ENCODE measurements at regions not wholly inside any gene's neighbourhood (a gene's known extent, or its start where the extent isn't known, plus 50 kb on each side); places are given as distances from the start of the nearest gene placed in this dataset.
"Not testable (repeated sequence)": the region's sequence is repeated elsewhere in the genome, so short reads cannot be mapped to it uniquely, and the experiment has no call there.

- DNase-seq (ENCODE audit: low spot score) = no peak
- in situ Hi-C loops (cut with MboI; ENCODE audit: low pct_unique_long_range_greater_than_20kb, low sequenced_read_pairs, unreplicated experiment) = no loop called here
- no peak for TF ChIP-seq CTCF (IDR thresholded peaks at IDR 0.05; ENCODE audit: extremely low read depth, insufficient read depth, missing control alignments)
Measured at GRCh38 chr3:178342111-178342510, 194.1 kb upstream of the KCNMB2 start.

DNA sequence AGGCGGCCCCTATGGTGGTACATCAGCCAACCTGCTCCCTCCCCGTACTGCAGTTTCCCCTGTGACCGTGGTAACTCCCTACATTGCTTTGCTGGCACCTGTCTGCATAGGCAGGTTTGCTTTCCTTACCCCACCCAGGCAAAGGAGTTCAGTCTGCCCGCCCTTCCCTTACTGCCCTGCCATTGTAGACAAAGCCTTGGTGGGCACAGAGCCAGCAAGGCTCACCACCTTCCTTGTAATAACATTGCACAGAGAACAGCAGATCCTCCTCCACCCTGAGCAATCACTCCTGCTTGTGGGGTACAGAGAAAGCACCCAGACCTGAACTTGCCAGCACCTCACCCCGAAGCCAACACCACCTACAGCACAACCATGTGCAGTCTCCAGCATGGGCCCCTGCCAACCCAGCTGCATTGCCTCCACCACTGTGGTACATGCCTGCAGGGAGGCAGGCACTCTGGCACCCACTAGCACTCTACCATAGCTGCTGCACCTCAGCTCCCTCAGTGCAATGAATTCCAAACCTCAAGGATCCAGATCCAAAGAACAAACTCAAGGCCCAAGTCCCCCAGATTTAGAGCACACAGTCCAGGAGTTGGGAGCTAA lies 192.7 kb upstream of the KCNMB2 start:
- in situ Hi-C loops (cut with MboI; ENCODE audit: low pct_unique_long_range_greater_than_20kb, low sequenced_read_pairs, unreplicated experiment) = no loop called here
- no peak for TF ChIP-seq CTCF (IDR thresholded peaks at IDR 0.05; ENCODE audit: extremely low read depth, insufficient read depth, missing control alignments)

GRCh38 chr3:178345944-178346343 lies 190.3 kb upstream of the KCNMB2 start:
- in situ Hi-C loops (cut with MboI; ENCODE audit: low pct_unique_long_range_greater_than_20kb, low sequenced_read_pairs, unreplicated experiment) = no loop called here
- DNase-seq (ENCODE audit: low spot score) = no peak
- TF ChIP-seq CTCF (IDR thresholded peaks at IDR 0.05; ENCODE audit: extremely low read depth, insufficient read depth, missing control alignments) = no peak

More for the DNA sequence above, 192.7 kb upstream of the KCNMB2 start:
- no peak for DNase-seq (ENCODE audit: low spot score)

DNA sequence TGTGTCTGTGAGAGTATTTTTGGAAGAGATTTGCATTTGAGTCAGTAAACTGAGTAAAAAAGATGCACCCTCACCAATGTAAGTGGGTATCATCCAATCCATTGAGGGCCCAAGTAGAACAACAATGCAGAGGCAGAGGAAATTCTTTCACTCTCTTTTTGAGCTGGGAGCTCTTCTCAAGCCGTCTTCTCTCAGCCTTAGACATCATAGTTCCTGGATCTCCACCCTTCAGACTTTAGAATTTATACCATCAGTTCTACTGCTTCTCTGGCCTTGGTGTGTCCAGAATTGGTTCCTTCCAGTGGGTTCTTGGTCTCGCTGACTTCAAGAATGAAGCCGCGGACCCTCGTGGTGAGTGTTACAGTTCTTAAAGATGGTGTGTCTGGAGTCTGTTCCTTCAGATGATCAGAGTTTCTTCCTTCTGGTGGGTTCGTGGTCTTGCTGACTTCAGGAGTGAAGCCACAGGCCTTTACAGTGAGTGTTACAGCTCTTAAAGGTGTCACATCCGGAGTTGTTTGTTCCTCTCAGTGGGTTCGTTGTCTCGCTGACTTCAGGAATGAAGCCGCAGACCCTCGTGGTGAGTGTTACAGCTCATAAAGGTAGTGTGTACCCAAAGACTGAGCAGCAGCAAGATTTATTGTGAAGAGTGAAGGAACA lies 187.5 kb upstream of the KCNMB2 start:
- in situ Hi-C loops (cut with MboI; ENCODE audit: low pct_unique_long_range_greater_than_20kb, low sequenced_read_pairs, unreplicated experiment); DNase-seq (ENCODE audit: low spot score): not testable (repeated sequence)

GRCh38 chr3:178349218-178349596 lies 187.0 kb upstream of the KCNMB2 start:
- in situ Hi-C loops (cut with MboI; ENCODE audit: low pct_unique_long_range_greater_than_20kb, low sequenced_read_pairs, unreplicated experiment); DNase-seq (ENCODE audit: low spot score): not testable (repeated sequence)

DNA sequence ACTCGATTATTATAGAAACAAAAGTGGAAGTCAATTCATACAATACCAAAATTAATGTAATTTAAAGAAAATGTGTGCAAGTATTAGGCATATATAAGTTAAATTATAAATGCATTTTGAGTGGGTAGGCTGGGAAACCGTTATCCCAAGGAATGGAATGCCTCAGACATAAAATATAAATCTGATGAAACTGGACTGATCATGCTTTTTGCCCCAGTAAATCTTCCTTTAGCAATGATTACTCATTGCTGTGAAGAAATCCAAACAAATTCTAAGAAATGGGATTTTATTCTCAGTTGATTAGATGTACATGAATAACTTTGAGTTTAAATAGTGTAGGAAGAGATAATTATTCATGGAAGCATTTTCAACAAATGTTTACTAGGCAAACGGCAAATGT lies 185.5 kb upstream of the KCNMB2 start:
- in situ Hi-C loops (cut with MboI; ENCODE audit: low pct_unique_long_range_greater_than_20kb, low sequenced_read_pairs, unreplicated experiment) = no loop called here
- no peak for DNase-seq (ENCODE audit: low spot score)
- TF ChIP-seq CTCF (IDR thresholded peaks at IDR 0.05; ENCODE audit: extremely low read depth, insufficient read depth, missing control alignments) = no peak

- DNase-seq (ENCODE audit: low spot score) = no peak
- in situ Hi-C loops (cut with MboI; ENCODE audit: low pct_unique_long_range_greater_than_20kb, low sequenced_read_pairs, unreplicated experiment) = no loop called here
Measured at GRCh38 chr3:178352326-178353005, 183.8 kb upstream of the KCNMB2 start.

More at GRCh38 chr3:178352326-178353005, 183.8 kb upstream of the KCNMB2 start:
- no peak for TF ChIP-seq CTCF (IDR thresholded peaks at IDR 0.05; ENCODE audit: extremely low read depth, insufficient read depth, missing control alignments)
